ENCODE measurements at regions not wholly inside any gene's neighbourhood (a gene's known extent, or its start where the extent isn't known, plus 50 kb on each side); places are given as distances from the start of the nearest gene placed in this dataset.
"Not testable (repeated sequence)": the region's sequence is repeated elsewhere in the genome, so short reads cannot be mapped to it uniquely, and the experiment has no call there.

DNA sequence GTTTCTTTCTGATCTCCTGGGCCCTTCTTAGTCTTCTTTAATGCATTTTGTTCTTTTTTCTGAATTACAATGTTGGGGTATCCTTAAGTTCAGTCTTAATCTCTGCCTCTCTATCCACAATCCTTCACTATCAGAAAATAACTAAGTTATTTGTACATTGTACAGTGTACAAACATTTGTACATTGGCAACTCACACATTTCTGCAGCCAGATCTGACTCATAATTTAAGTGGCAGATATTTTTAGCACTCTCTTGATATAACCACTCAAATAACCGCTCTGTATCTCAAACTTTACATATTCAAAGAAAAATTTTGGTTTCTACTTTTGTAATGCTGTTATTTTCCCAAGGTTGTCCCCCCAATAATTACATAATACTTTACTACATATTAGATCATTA lies 691.1 kb upstream of the SPRY2 start:
- DNase-seq (ENCODE audit: low read depth), result no peak

DNA sequence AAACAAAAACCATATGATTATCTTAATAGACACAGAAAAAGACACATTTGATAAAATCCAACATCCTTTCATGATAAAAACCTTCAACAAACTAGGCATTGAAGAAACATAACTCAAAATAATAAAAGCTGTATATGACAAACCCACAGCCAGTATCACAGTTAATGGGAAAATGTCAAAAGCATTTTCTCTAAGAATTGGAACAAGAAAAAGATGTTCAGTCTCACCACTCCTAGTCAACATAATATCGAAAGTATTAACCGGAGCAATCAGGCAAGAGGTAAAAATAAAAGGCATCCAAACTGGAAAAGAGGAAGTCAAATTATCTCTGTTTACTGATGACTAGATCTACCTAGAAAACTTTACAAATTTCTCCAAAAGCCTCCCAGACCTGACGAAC lies 684.2 kb upstream of the SPRY2 start:
- no peak for DNase-seq (ENCODE audit: low read depth)

DNA sequence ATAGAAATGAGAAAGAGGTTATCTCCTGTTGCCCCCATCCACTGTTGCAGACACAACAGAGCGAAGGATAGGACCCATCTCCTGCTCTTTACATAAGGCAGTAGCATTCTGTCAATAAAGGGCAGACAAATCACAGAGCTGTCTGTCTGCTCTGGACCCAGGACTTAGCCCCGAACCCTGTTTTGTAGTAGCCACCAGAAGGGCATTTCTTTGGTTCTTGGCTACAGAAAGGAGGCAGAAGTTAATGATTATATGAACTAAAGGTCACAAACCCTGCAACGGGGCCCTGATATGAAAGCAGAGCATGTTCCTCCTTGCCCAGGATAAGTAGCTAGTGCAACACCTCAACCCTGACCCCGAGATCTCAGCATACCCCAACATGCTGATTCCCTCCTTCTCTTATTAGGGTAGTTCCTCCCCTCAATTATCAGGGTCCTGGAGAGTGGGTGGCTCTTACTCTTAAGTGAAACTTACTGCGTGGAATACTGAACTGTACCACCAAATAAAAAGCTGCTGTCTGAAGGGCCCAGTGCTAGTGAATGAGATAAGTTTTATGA lies 680.4 kb upstream of the SPRY2 start:
- no peak for DNase-seq (ENCODE audit: low read depth)

DNA sequence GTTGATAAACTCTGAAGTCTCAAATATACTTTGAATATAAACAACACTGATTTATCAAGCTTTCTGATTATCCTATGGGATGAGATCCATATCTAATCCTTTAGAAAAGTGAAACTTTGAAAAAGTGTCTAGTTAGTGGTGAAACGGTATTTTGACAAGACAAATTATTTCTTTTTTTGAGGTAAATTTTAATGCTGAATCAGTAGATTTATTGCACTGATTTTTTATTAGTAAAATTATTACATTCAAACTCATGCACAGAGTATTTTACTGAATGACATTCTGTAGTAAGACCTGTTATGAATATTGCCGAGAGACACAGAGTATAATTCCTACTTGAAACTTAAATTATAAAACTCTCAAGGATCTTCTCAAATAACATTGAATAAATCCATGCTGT lies 679.1 kb upstream of the SPRY2 start:
- DNase-seq (ENCODE audit: low read depth), result no peak

DNA sequence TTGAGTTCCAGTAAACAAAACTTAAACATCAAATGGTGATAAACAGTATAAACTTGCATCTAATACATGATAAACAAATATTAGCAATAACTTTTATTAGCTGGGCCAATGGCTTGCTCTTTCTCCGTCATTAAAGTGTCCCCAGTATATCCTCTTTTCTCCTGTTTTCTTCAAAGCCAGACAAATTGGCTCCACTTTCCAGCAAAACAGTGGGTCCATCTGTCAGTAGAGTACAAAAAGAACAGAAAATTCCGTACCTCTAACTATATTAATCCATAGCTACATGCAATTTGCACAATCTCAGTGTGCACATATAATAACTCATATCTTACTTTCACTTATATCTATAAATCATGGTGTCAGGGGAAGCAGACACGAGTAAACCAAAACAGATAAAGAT lies 678.0 kb upstream of the SPRY2 start:
- no peak for DNase-seq (ENCODE audit: low read depth)

DNA sequence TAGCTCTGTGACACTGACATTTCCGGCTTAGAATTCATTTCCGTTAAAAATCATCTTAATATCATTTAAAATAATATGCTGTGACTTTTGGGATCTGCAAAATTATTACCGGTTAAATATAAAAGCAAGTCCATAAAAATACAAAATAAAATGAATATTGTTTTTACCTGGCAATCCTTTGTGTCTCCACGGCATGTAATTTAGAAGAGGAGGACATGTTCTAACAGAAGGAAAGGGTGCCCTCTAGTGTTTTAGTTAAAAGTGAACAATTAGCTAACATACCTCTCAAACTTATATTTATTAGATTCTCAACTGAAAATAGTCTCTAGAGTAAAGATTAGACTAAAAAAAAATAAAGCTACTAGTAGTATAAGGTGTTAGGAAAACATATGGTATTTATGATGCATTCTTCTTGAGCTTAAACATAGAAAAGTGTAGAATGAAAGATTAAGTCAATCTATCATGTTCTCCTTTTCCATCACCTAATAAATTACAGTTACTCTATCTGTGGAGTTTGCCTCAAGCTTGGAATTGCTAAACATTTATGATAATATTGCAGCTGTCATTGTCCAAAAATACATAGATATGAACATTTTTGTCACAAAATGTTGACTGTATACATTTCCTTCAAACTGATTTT lies 676.7 kb upstream of the SPRY2 start:
- DNase-seq (ENCODE audit: low read depth), result peak; percentile 74

DNA sequence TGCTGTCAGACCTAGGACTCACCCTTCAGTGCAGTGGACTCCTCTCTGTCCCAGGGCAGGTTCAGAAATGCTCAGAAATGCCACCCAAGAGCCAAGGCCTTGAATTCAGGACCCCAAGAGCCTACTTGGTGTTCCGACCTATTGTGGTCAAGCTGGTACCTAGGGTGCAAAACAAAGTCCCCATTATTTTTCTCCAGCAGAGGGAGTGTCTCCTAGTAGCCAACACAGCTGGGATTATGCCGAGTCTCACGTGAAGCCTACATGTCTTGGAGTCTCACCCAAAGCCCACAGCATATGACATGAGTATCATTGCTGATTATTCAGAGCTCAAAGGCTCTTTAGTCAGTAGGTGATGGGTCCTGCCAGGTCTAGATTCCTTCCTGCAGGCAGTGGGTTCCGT lies 671.1 kb upstream of the SPRY2 start:
- DNase-seq (ENCODE audit: low read depth), result no peak

DNA sequence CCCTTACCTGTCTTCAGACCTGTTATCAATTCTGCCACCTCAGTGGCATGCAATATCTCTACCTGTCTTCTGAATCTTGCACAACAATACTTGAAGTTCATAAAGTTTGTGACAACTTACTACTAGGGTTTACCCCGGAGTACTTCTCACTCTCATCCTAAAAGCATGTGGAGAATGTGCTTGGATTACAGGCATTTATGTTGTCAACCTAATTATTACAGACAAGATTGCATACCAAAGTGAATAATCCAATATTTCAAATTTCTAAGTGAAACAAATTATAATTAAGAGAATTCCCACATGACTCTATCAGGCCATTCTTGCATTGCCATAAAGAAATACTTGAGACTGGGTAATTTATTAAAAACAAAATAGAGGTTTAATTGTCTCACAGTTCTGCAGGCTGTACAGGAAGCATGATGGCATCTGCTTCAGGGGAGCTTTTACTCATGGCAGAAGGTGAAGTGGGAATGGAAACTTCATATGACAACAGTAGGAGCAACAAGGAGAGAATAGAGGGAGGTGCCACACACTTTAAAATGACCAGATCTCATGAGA lies 661.0 kb upstream of the SPRY2 start:
- peak; percentile 15 for DNase-seq (ENCODE audit: low read depth)

DNA sequence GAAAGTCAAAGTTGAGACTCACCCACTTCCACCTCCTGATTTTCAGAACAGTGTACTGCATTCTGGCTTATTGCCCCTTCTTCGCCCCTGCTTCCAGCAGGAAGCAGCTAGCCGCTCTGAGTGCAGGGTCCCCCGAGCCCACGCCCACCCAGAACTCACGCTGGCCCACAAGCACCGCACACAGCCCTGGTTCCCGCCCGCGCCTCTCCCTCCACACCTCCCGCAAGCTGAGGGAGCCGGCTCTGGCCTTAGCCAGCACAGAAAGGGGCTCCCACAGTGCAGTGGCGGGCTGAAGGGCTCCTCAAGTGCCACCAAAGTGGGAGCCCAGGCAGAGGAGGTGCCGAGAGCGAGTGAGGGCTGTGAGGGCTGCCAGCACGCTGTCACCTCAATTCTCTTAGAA lies 657.7 kb upstream of the SPRY2 start:
- not testable (repeated sequence) for DNase-seq (ENCODE audit: low read depth)

DNA sequence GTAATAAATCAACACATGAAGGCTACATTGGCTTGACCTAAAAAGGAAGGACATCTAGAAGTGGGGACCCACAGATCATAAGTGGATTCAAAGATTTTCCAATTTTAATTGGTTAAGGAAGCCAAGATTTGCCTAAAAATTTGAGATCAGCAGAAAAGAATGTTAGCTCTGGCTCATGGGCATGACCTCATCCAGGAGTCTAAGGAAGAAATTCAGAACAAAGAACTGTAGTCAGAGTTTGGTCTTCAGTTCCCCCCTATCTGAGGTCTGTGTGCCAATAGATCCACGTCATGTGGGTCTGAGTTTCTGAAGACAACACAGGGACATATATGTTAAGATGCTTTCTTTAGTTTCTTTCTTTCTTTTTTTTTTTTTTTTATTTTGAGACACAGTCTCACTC lies 648.8 kb upstream of the SPRY2 start:
- DNase-seq (ENCODE audit: low read depth), result peak; percentile 22

DNA sequence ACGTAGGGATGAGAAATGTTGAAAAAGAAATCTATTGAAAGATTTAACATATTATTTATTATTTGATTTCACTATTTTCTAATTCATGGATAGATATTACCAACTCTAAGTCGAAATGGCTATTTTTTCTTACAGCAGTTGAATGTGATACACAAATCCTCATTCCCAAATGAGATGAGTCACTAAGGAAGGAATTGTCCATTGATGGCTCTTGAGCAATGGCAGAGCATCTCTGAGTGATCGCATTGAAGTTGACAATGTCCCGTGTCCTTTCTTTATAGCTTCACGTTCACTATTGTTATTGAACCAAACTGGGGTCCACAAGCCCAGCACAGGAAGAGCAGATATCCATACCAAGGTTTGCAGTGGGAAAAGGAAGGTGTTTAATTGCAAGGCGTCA lies 648.3 kb upstream of the SPRY2 start:
- peak; percentile 31 for DNase-seq (ENCODE audit: low read depth)

DNA sequence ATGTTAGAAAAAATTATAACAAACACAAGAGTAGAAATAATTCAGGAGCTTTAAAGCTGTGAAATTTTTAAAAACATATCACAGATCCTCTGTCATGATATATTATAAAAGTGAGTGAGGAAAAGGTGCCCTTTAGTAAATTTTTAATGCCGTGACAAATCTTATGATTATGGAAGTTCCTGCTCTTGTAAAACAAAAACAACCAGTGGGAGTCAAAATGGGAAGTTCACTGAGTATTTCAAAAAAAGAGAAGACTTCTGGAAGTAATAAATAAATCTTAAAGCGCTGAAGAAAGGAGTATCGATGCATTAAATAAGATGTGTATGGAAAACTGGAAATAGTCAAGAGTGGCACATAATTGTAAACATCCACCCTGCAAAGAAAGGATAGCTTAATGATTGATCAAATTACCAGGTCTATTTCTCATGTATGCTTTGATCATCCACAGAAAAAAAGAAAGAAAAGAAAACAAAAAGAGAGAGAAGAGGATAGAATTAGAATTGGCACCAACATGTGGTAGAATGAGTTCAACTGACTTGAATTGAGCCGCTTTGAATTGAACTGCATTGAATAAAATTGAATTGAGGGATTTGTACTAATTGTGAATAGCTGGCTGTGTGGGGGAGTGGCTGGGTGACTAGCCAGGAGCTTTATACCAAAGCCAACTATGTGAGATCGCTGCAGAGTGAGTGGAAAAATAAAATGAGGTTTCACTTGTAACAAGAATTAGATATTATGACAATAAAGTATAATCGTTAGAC lies 647.6 kb upstream of the SPRY2 start:
- no peak for DNase-seq (ENCODE audit: low read depth)

DNA sequence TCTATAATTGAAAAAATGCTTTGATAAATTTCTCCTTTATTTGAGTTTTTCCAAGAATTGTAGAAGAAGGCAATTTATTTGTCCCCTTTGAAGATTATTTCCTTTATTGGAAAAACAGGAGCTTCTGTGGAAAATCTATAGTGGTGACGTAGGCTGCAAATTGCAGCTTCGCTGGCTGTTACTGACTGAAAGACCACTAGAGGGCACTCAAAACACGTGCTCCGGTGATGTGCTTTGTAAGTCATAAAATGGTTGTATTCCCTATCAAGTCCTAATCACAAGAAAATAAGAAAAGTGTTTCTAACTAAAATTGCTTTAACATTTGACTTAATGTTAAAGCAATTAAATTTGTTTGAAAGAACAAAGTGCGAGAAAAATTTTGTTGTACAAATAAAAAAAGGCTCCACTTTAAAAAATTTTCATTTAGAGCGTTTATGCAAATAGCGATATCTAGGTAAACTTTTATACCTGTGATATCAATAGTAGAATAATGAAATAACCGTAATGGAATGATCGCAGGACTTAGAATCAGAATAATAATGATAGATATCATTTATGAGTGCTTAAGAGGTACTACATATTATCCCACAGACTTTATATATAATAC lies 638.2 kb upstream of the SPRY2 start:
- peak; percentile 77 for DNase-seq (ENCODE audit: low read depth)

DNA sequence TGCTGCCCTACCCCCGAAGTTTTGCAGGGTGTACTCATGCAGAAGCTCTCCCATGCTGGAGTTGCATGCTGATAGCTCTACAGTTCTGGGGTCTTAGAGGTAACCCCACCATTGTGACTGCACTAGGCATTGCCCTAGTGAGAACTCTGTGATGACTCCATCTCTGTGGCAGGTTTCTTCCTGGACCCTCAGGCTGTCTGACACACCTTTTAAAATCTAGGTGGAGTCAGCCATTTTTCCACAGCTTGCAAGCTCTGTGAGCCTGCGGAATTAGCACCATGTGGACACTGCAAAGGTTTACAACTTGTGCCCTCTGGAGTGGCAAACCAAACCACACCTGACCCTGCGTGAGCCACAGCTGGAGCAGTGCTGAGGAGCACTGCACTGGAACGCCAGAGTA lies 636.2 kb upstream of the SPRY2 start:
- no peak for DNase-seq (ENCODE audit: low read depth)

DNA sequence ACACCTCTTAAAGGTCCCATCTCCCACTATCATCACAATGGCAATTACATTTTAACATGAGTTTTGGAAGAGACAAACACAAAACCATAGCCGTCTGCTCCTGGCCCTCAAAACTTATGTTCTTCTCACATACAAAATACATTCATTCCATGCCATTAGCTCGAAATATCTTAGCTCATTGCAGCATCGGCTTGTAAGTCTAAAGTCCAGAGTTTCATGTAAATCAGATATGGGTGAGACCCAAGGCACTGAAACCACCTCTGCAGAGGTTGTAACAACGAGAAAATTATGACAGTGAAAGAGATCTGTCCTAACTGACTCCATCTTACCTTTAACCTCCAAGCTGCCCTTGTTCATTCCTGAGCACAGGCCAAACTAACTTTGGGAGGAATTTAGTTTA lies 635.0 kb upstream of the SPRY2 start:
- no peak for DNase-seq (ENCODE audit: low read depth)

DNA sequence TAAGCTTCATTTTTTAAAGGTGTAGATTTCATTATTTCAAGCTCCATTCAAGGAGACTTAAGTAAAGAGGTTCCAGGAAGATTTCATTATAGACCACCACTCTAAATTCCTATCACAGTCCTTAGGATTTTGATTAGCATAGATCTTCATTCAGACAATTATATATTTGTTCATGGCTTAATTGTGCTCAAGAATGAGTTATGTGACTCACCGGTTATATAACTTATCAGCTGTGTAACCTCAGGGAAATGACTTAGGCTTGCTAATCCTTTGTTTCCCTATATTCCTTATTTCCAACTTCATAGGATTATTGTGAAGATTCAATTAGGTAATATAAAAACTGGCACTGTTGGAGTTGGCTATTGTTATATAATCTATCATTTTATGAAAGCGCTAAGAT lies 632.8 kb upstream of the SPRY2 start:
- peak; percentile 38 for DNase-seq (ENCODE audit: low read depth)

DNA sequence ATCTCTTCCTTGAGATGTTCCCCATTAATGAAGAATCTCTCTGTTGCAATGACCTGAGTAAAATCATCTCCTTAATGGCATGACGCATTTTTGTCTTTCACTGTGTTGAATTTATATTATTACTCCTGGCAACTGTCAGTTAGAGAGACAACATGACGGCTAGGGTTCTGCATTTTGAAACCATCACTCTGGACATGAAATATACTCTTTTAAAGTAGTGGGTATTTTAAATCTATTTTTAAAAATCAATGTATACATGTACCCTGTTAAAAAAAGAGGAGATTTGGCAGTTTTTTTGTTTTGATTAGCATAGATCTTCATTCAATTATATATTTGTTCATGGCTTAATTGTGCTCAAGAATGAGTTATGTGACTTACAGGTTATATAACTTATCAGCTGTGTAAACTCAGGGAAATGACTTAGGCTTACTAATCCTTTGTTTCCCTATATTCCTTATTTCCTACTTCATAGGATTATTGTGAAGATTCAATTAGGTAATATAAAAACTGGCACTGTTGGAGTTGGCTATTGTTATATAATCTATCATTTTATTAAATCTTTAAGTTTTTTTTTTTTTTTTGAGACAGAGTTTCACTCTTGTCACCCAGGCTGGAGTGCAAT lies 632.0 kb upstream of the SPRY2 start:
- no peak for DNase-seq (ENCODE audit: low read depth)

DNA sequence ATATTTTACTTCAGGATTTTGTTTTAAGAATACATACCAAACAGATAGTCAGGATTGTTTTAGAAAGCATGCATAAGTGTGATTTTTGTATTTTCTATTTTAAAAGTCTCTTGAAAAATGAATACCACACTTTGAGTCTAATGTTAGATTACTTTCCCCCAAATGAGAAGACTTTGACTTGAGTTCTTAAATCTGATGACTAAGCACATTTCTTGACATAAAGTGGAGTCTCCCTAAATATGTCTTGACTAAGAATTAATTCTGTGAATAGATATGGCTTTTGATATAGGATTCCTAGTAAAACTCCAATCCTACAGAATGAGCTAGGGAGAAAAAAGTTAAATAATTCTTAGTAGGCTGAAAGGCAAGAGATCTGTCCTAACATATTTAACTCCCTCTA lies 624.2 kb upstream of the SPRY2 start:
- no peak for DNase-seq (ENCODE audit: low read depth)

DNA sequence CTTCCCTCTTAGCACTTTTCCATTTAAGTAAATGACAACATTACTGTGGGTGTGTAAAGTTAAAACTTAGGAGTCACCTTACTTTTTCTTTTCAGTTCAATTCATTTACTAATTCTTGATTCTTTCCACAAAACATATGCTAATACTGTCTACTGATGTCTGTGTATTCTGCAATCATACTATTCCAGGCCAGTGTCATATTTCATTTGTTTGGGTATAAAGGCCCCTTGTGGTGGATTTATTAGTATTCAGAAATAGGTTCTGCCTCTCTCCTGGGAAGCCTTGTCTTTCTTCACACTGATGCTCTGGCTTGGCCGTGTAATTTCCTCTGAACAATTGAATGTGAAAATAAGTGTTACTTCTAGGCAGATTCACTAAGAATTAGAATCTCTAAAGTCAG lies 621.9 kb upstream of the SPRY2 start:
- DNase-seq (ENCODE audit: low read depth), result peak; percentile 27

DNA sequence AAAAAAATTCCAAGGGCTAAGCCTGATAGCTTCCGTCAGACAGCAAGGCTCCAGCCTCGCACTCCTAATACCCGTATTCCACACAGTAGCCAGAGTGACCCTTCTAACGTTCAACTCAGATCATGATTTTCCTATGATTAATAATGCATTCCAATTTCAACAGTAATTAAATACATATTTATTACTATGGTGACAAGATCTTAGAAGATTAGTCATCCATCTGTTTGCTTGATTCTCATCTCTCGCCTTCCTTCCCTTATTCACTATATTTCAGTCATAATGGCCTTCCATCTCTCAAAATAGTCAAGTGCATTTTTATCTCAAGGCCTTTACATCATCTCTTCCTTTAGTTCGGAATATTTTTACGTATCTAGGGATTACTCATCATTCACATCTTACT lies 621.2 kb upstream of the SPRY2 start:
- DNase-seq (ENCODE audit: low read depth), result peak; percentile 42

DNA sequence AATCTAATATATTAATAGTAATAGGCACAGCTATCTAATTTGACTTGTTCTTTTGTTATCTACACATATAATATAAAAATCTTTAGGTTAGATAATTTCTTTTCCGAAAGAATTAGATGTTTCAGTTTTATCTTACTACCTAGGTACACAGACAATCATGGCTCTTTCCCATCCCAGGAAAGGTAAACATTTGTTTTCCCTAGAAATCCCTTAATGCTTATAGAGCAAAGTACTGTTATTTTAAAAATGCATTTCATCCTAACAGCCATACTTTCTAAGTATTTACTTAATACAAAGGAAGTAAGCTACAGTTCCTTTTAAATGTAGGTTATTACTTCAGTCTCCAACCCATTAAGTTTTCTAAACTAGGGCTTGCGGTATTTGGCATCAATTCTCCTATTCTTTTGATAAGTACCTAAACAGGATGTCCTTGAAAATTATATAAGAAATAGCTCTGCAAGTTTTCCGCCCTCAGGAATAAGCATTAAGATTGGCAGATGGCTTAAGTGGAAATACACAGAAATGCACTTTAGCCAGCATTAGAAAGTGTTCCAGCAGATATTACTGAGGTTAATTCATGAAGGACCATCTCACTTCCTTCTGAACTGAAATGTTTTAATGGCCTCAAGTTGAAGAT lies 616.2 kb upstream of the SPRY2 start:
- no peak for DNase-seq (ENCODE audit: low read depth)

DNA sequence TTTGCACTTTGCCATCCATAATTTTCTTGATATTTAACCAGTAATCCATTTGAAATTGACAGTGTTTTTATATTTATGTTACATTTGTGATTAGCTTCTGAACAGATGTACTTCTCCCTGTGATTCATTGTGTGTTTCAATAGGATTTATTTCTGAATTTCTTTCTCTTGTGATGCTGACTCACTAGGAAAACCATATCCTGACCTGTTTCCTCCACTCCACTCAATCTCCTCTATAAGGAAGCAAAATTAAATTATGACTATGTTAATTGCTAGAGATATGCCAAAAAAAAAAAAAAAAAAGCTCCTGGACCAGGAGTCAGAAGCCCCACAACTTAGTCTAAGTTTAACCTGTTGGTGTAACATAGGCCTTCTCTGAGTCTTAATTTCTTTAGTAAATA lies 614.6 kb upstream of the SPRY2 start:
- DNase-seq (ENCODE audit: low read depth), result peak; percentile 58

Data from ELR (cell line).